ENCODE measurements at regions not wholly inside any gene's neighbourhood (a gene's known extent, or its start where the extent isn't known, plus 50 kb on each side); places are given as distances from the start of the nearest gene placed in this dataset.

GRCh38 chr2:67600222-67600871 is 203.2 kb downstream of the ETAA1 start:
- peaks cover 0 to under 1% (median 0%) of the 10 kb centered on the region in 4 donors for H3K9me3 ChIP-seq
- no peaks in the 10 kb centered on the region for H3K27me3 ChIP-seq
- no peak overlapping the region for H3K4me3 ChIP-seq
- no peaks in the 10 kb centered on the region for H3K36me3 ChIP-seq
- no peak overlapping the region for H3K27ac ChIP-seq
- DNase-seq: no peak
- WGBS, 2 donors: 72 to 82% methylated on average over 10 of the region's 10 CpGs
- intact Hi-C loops (cut with DNase I): no loop called here
- H3K4me1 ChIP-seq: peaks cover 0 to 3% (median 0%) of the 10 kb centered on the region in 4 donors
- TF ChIP-seq POLR2AphosphoS5 (IDR thresholded peaks at IDR 0.05): no peak
- TF ChIP-seq POLR2A (IDR thresholded peaks at IDR 0.05): no peak
- no peak for TF ChIP-seq EP300 (IDR thresholded peaks at IDR 0.05)
- TF ChIP-seq CTCF (IDR thresholded peaks at IDR 0.05): no peak

- Histone ChIP-seq H3K36me3 (no peaks in the 10 kb centered on the region), H3K27me3 (no peaks in the 10 kb centered on the region), H3K27ac (no peak overlapping the region), H3K9me3 (no peaks in the 10 kb centered on the region), H3K4me3 (no peak overlapping the region), H3K4me1 (peaks cover 0 to 3% (median 0%) of the 10 kb centered on the region in 4 donors)
- intact Hi-C loops (cut with DNase I): no loop called here
- 58 to 82% methylated on average over 1 of the region's 1 CpG for WGBS, 2 donors
- DNase-seq: no peak
- TF ChIP-seq EP300 (IDR thresholded peaks at IDR 0.05) (no peak), POLR2AphosphoS5 (IDR thresholded peaks at IDR 0.05) (no peak), CTCF (IDR thresholded peaks at IDR 0.05) (no peak), POLR2A (IDR thresholded peaks at IDR 0.05) (no peak)
These were observed 203.8 kb downstream of the ETAA1 start for GRCh38 chr2:67600946-67601345.

- Histone ChIP-seq H3K4me3 (no peak overlapping the region), H3K27me3 (no peaks in the 10 kb centered on the region), H3K36me3 (no peaks in the 10 kb centered on the region), H3K4me1 (peaks cover 0 to 3% (median 0%) of the 10 kb centered on the region in 4 donors), H3K9me3 (no peaks in the 10 kb centered on the region), H3K27ac (no peak overlapping the region)
- TF ChIP-seq POLR2AphosphoS5 (IDR thresholded peaks at IDR 0.05): no peak
- no peak for TF ChIP-seq POLR2A (IDR thresholded peaks at IDR 0.05)
- no peak for TF ChIP-seq CTCF (IDR thresholded peaks at IDR 0.05)
- no peak for TF ChIP-seq EP300 (IDR thresholded peaks at IDR 0.05)
- no peak for DNase-seq
- 91 to 95% methylated on average over 1 of the region's 1 CpG for WGBS, 2 donors
- intact Hi-C loops (cut with DNase I): no loop called here
These were observed 207.2 kb downstream of the ETAA1 start for GRCh38 chr2:67604360-67604759.

GRCh38 chr2:67612576-67613042 is 215.5 kb downstream of the ETAA1 start:
- no peaks in the 10 kb centered on the region for H3K36me3 ChIP-seq
- DNase-seq: no peak
- H3K9me3 ChIP-seq: no peaks in the 10 kb centered on the region
- H3K4me3 ChIP-seq: no peak overlapping the region
- peaks cover 0 to 14% (median 9%) of the 10 kb centered on the region in 4 donors for H3K4me1 ChIP-seq
- TF ChIP-seq EP300 (IDR thresholded peaks at IDR 0.05) (no peak), CTCF (IDR thresholded peaks at IDR 0.05) (no peak), POLR2AphosphoS5 (IDR thresholded peaks at IDR 0.05) (no peak), POLR2A (IDR thresholded peaks at IDR 0.05) (no peak)
- WGBS, 2 donors: 77% methylated on average over 4 of the region's 4 CpGs
- H3K27me3 ChIP-seq: no peaks in the 10 kb centered on the region
- no peak overlapping the region for H3K27ac ChIP-seq
- intact Hi-C loops (cut with DNase I): no loop called here

- WGBS, 2 donors: 44 to 64% methylated on average over 1 of the region's 1 CpG
- no peak for DNase-seq
- no peaks in the 10 kb centered on the region for H3K9me3 ChIP-seq
- no peaks in the 10 kb centered on the region for H3K36me3 ChIP-seq
- intact Hi-C loops (cut with DNase I): no loop called here
- no peaks in the 10 kb centered on the region for H3K27me3 ChIP-seq
- H3K27ac ChIP-seq: no peak overlapping the region
- H3K4me3 ChIP-seq: no peak overlapping the region
- H3K4me1 ChIP-seq: peaks cover 0 to 20% (median 11%) of the 10 kb centered on the region in 4 donors
- TF ChIP-seq POLR2A (IDR thresholded peaks at IDR 0.05) (no peak), CTCF (IDR thresholded peaks at IDR 0.05) (no peak), EP300 (IDR thresholded peaks at IDR 0.05) (no peak), POLR2AphosphoS5 (IDR thresholded peaks at IDR 0.05) (no peak)
These were observed 216.1 kb downstream of the ETAA1 start for GRCh38 chr2:67613227-67613626.

Data from sigmoid colon (tissue), 6 donors.